ENCODE measurements at regions not wholly inside any gene's neighbourhood (a gene's known extent, or its start where the extent isn't known, plus 50 kb on each side); places are given as distances from the start of the nearest gene placed in this dataset.

DNA sequence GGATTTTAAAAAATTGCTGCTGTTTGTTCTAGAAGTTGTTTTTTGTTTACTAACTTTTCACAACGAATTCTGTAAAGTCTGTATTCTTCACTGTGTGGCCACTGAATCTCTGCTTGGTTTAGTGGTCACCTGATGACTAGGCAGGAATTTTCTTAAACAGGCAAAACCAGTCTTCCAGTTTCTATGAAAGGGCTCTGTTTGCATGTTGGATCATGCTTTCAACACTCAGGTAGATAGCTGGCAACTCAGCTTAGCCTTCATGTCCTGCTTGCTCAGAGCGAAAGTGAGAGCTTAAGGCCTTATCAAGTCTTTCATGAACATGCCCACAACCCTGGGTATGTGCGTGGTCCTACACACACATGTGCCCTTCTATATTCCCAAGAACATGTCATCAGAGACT, 52.4 kb upstream of the CCDC190 start:
- TF ChIP-seq EZH2 (IDR thresholded peaks at IDR 0.05) (no peak), FOXP2 (optimal IDR thresholded peaks at IDR 0.05; ENCODE audit: control extremely low read depth, extremely low read length, insufficient read depth) (no peak), POLR2AphosphoS5 (IDR thresholded peaks at IDR 0.05; ENCODE audit: borderline replicate concordance, low read depth, low read length) (no peak)
- Histone ChIP-seq H3K9ac (ENCODE audit: insufficient read length) (no peak overlapping the region), H3K36me3 (ENCODE audit: insufficient read depth, low read length) (no peaks in the 10 kb centered on the region), H3K4me3 (no peak overlapping the region), H3K9me3 (ENCODE audit: low read depth, low read length) (peaks cover 8% of the 10 kb centered on the region; the same call in 1 of the 2 replicates), H3K27ac (no peak overlapping the region)
- DNase-seq (ENCODE audit: low read depth, low spot score): no peak

DNA sequence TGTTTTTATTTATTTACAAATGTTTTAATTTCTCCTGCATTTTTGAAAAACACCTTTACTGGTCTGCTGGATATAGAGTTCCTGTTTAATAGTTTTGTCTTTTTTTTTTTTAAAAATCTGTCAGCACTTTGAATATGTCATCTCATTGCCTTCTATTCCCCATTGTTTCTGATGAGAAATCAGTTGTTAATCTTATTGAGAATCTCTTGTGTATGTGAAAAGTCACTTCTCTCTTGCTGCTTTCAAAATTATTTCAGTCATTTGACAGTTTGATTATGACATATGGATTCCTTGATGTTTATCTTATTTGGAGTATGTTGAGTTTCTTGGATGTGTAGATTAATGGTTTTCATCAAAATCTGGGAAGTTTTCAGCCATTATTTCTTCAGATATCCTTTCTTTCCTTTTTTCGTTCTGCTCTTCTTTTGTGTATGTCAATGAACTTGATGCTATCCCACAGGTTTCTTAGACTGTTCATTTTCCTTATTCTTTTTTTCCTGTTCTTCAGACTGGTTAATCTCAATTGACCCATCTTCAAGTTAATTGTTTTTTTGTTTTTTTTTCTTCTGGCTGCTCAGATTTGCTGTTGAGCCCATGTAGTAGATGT, 51.2 kb upstream of the CCDC190 start:
- H3K9me3 ChIP-seq (ENCODE audit: low read depth, low read length): peaks cover 8% of the 10 kb centered on the region; the same call in 1 of the 2 replicates
- H3K27ac ChIP-seq: no peak overlapping the region
- no peaks in the 10 kb centered on the region for H3K36me3 ChIP-seq (ENCODE audit: insufficient read depth, low read length)
- no peak for DNase-seq (ENCODE audit: low read depth, low spot score)
- H3K4me3 ChIP-seq: no peak overlapping the region
- TF ChIP-seq EZH2 (IDR thresholded peaks at IDR 0.05): no peak
- no peak for TF ChIP-seq POLR2AphosphoS5 (IDR thresholded peaks at IDR 0.05; ENCODE audit: borderline replicate concordance, low read depth, low read length)
- TF ChIP-seq FOXP2 (optimal IDR thresholded peaks at IDR 0.05; ENCODE audit: control extremely low read depth, extremely low read length, insufficient read depth): no peak
- no peak overlapping the region for H3K9ac ChIP-seq (ENCODE audit: insufficient read length)
